ENCODE measurements at regions not wholly inside any gene's neighbourhood (a gene's known extent, or its start where the extent isn't known, plus 50 kb on each side); places are given as distances from the start of the nearest gene placed in this dataset.
"Not testable (repeated sequence)": the region's sequence is repeated elsewhere in the genome, so short reads cannot be mapped to it uniquely, and the experiment has no call there.

- CTCF ChIA-PET: interaction anchor here (0.9 kb wide), 1 partner anchor 111 kb away, joined by 3 read pairs; no protein-coding TSS in a partner anchor
- intact Hi-C loops (cut with micrococcal nuclease): no loop called here
- BruUV-seq (replicated peaks): no TSS peak
- H3K4me3 Mint-ChIP-seq (ENCODE audit: unreplicated experiment): no peak overlapping the region
- POLR2A ChIA-PET: interaction anchor here (0.7 kb wide), 1 partner anchor 140 kb away, joined by 3 read pairs; no protein-coding TSS in a partner anchor
- no peaks in the 10 kb centered on the region for H3K36me3 Mint-ChIP-seq (ENCODE audit: insufficient read depth, unreplicated experiment)
- no peaks in the 10 kb centered on the region for H3K27me3 Mint-ChIP-seq (ENCODE audit: insufficient read depth, unreplicated experiment)
- no peaks in the 10 kb centered on the region for H3K4me1 Mint-ChIP-seq (ENCODE audit: insufficient read depth, unreplicated experiment)
- H3K9me3 Mint-ChIP-seq (ENCODE audit: unreplicated experiment): no peaks in the 10 kb centered on the region
- no peak for DNase-seq (ENCODE audit: unreplicated experiment)
- no peak overlapping the region for H3K27ac Mint-ChIP-seq (ENCODE audit: low read depth, unreplicated experiment)
- no peak for TF ChIP-seq CTCF (IDR thresholded peaks at IDR 0.05; ENCODE audit: unreplicated experiment)
Observed at GRCh38 chr18:38789141-38789540, 1223.5 kb upstream of the CELF4 start.

- no peaks in the 10 kb centered on the region for H3K4me1 Mint-ChIP-seq (ENCODE audit: insufficient read depth, unreplicated experiment)
- no peak overlapping the region for H3K4me3 Mint-ChIP-seq (ENCODE audit: unreplicated experiment)
- DNase-seq (ENCODE audit: unreplicated experiment): no peak
- no peak overlapping the region for H3K27ac Mint-ChIP-seq (ENCODE audit: low read depth, unreplicated experiment)
- intact Hi-C loops (cut with micrococcal nuclease): no loop called here
- POLR2A ChIA-PET: interaction anchor here (0.6 kb wide), 1 partner anchor 1015 kb away, joined by 3 read pairs; no protein-coding TSS in a partner anchor
- H3K36me3 Mint-ChIP-seq (ENCODE audit: insufficient read depth, unreplicated experiment): no peaks in the 10 kb centered on the region
- CTCF ChIA-PET: no interaction called here
- H3K9me3 Mint-ChIP-seq (ENCODE audit: unreplicated experiment): no peaks in the 10 kb centered on the region
- no TSS peak for BruUV-seq (replicated peaks)
- TF ChIP-seq CTCF (IDR thresholded peaks at IDR 0.05; ENCODE audit: unreplicated experiment): no peak
- H3K27me3 Mint-ChIP-seq (ENCODE audit: insufficient read depth, unreplicated experiment): no peaks in the 10 kb centered on the region
Observed at GRCh38 chr18:38786906-38787305, 1221.3 kb upstream of the CELF4 start.

DNA sequence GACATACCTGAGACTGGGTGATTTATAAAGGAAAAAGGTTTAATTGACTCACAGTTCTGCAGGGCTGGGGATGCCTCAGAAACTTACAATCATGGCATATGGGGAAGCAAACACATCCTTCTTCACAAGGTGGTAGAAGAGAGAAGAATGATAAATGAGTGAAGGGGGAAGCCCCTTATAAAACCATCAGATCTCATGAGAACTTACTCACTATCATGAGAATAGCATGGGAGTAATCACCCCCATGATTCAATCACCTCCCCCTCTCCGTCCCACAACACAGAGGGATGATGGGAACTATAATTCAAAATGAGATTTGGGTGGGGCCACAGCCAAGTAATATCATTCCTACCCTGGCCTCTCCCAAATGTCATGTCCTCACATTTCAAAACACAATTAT lies 1206.0 kb upstream of the CELF4 start:
- H3K4me1 Mint-ChIP-seq (ENCODE audit: insufficient read depth, unreplicated experiment); H3K4me3 Mint-ChIP-seq (ENCODE audit: unreplicated experiment); intact Hi-C loops (cut with micrococcal nuclease); CTCF ChIA-PET; POLR2A ChIA-PET; DNase-seq (ENCODE audit: unreplicated experiment); H3K36me3 Mint-ChIP-seq (ENCODE audit: insufficient read depth, unreplicated experiment); H3K9me3 Mint-ChIP-seq (ENCODE audit: unreplicated experiment); H3K27ac Mint-ChIP-seq (ENCODE audit: low read depth, unreplicated experiment); BruUV-seq (replicated peaks); H3K27me3 Mint-ChIP-seq (ENCODE audit: insufficient read depth, unreplicated experiment): not testable (repeated sequence)

DNA sequence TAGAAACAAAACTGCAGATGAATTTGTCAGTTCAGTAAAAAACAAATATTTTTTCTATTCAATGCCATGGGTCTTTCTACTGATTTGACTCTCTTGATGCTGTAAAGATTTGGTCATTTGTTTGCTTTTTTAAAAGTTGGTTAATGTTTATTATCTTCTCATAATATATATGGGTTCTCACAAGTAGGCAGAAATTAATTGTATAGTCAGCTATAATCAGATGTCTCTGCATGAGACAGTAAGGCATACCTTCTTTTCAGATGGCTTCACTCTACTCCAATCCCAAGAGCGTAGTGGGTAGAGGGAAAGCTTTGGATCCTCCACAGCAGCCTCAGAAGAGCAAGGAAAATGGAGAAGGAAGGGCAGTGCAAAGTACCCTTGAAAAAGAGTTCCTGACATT lies 1202.9 kb upstream of the CELF4 start:
- Mint-ChIP-seq H3K4me1 (ENCODE audit: insufficient read depth, unreplicated experiment) (no peaks in the 10 kb centered on the region), H3K4me3 (ENCODE audit: unreplicated experiment) (no peak overlapping the region), H3K27me3 (ENCODE audit: insufficient read depth, unreplicated experiment) (no peaks in the 10 kb centered on the region), H3K36me3 (ENCODE audit: insufficient read depth, unreplicated experiment) (no peaks in the 10 kb centered on the region), H3K27ac (ENCODE audit: low read depth, unreplicated experiment) (no peak overlapping the region), H3K9me3 (ENCODE audit: unreplicated experiment) (no peaks in the 10 kb centered on the region)
- DNase-seq (ENCODE audit: unreplicated experiment): no peak
- TF ChIP-seq CTCF (IDR thresholded peaks at IDR 0.05; ENCODE audit: unreplicated experiment): no peak
- BruUV-seq (replicated peaks): no TSS peak
- ChIA-PET POLR2A (no interaction called here), CTCF (no interaction called here)
- intact Hi-C loops (cut with micrococcal nuclease): no loop called here

DNA sequence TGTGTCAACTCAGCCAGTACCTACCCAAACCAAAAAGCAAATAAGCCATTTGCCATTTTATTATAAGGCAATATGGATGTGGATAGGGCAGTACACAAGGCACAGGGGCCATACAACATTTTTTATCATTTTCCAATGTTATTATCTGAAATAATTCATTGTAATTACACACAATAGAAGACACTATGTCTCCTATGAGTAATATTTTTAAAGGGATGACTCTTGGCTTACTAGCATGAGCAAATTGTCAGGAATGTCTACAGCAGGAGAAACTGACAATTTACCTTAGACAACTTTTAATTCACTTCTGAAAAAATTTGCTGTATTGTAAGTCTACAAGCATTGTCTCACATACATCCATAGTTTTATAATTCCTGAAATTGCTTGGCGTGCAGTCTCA lies 1193.9 kb upstream of the CELF4 start:
- no peak for TF ChIP-seq CTCF (IDR thresholded peaks at IDR 0.05; ENCODE audit: unreplicated experiment)
- Mint-ChIP-seq H3K4me3 (ENCODE audit: unreplicated experiment) (no peak overlapping the region), H3K36me3 (ENCODE audit: insufficient read depth, unreplicated experiment) (no peaks in the 10 kb centered on the region), H3K27ac (ENCODE audit: low read depth, unreplicated experiment) (no peak overlapping the region), H3K4me1 (ENCODE audit: insufficient read depth, unreplicated experiment) (peaks cover 5% of the 10 kb centered on the region), H3K9me3 (ENCODE audit: unreplicated experiment) (no peaks in the 10 kb centered on the region), H3K27me3 (ENCODE audit: insufficient read depth, unreplicated experiment) (no peaks in the 10 kb centered on the region)
- ChIA-PET CTCF (no interaction called here), POLR2A (no interaction called here)
- no TSS peak for BruUV-seq (replicated peaks)
- intact Hi-C loops (cut with micrococcal nuclease): no loop called here
- DNase-seq (ENCODE audit: unreplicated experiment): no peak

All from MCF 10A (cell line).